ENCODE measurements at regions not wholly inside any gene's neighbourhood (a gene's known extent, or its start where the extent isn't known, plus 50 kb on each side); places are given as distances from the start of the nearest gene placed in this dataset.

DNA sequence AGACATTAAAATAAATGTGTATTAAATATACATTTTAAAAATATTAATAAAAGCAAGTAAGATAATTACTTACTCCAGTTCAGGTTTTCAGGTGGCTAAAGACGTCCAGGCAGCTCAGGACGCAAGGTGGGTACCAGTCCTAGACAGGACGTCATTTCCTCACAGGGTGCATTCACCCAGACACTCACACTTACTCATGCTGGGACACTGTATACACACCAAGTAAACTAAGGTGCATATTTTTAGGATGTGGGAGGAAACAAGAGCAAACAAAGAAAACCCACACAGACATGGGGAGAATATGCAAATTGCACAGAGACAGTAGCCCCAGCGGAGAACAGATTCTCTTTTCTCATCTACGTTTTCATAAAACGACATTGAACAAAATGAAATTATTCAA is 457.9 kb downstream of the BRINP3 start:
- TF ChIP-seq, protein P1, sequence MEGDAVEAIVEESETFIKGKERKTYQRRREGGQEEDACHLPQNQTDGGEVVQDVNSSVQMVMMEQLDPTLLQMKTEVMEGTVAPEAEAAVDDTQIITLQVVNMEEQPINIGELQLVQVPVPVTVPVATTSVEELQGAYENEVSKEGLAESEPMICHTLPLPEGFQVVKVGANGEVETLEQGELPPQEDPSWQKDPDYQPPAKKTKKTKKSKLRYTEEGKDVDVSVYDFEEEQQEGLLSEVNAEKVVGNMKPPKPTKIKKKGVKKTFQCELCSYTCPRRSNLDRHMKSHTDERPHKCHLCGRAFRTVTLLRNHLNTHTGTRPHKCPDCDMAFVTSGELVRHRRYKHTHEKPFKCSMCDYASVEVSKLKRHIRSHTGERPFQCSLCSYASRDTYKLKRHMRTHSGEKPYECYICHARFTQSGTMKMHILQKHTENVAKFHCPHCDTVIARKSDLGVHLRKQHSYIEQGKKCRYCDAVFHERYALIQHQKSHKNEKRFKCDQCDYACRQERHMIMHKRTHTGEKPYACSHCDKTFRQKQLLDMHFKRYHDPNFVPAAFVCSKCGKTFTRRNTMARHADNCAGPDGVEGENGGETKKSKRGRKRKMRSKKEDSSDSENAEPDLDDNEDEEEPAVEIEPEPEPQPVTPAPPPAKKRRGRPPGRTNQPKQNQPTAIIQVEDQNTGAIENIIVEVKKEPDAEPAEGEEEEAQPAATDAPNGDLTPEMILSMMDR (IDR thresholded peaks at IDR 0.05; ENCODE audit: low read length, missing control alignments): no peak
- DNase-seq (ENCODE audit: low read depth): no peak

DNA sequence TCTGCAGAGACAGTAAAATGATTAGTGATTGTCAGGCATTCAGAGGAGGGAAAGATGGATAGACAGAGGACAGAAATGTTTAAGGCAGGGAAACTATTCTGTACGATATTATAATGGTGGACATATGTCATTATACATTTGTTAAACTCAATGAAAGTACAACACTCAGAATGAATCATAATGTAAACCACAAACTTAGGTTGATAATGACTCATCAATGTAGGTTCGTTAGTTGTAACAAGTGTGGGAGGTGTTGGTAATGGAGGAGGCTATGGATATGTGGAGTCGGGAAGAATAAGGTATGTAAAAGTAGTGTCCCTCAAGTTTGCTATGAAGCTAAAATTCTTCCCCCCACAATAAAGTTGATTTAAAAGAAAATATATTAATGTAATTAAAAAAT is 455.0 kb downstream of the BRINP3 start:
- TF ChIP-seq, protein P1 (IDR thresholded peaks at IDR 0.05; ENCODE audit: low read length, missing control alignments): no peak
- peak; percentile 3 for DNase-seq (ENCODE audit: low read depth)
- no peak overlapping the region for H3K4me3 ChIP-seq (replicated peaks; ENCODE audit: low read depth, low read length)

More for the DNA sequence above, 457.9 kb downstream of the BRINP3 start:
- H3K4me3 ChIP-seq (replicated peaks; ENCODE audit: low read depth, low read length): no peak overlapping the region

DNA sequence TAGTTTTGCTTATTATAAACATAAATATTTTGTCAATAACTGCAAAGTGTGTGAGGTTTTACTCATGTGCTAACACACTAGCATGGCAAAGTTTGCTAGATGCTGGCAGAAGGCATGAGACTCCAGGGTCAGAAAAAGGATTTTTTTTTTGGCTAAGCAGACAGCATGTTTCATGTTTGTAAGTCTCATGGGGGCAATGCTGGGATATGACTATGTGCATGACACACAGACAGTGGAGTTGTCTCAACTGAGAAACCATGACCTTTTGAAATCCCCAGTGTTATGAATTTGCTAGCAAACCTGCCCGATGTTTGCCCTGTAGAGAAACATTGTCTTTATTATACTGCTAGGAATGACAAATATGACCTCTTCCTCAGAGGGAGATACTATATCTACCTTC is 448.2 kb downstream of the BRINP3 start:
- DNase-seq (ENCODE audit: low read depth): no peak
- H3K4me3 ChIP-seq (replicated peaks; ENCODE audit: low read depth, low read length): no peak overlapping the region
- TF ChIP-seq, protein P1 (IDR thresholded peaks at IDR 0.05; ENCODE audit: low read length, missing control alignments): no peak

DNA sequence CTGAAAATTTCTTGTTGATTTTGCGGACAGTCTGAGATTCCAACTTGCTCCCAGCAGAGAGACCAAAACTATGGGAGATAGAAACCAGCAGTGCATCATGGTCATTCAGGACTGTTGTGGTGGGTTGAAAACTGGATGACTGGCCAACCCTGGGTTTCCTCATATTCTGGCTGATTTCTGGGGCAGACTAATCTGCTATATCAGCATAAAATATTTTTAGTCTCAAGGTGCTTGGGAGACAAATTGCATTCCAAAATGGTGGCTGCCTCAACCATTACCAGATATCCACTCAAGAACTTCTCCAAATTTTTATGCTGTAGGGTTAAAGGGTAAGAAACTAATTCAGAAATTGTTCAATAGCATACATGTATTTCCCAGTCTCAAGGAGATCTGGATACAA is 434.0 kb downstream of the BRINP3 start:
- TF ChIP-seq, protein P1 (IDR thresholded peaks at IDR 0.05; ENCODE audit: low read length, missing control alignments): no peak
- no peak for DNase-seq (ENCODE audit: low read depth)
- no peak overlapping the region for H3K4me3 ChIP-seq (replicated peaks; ENCODE audit: low read depth, low read length)

DNA sequence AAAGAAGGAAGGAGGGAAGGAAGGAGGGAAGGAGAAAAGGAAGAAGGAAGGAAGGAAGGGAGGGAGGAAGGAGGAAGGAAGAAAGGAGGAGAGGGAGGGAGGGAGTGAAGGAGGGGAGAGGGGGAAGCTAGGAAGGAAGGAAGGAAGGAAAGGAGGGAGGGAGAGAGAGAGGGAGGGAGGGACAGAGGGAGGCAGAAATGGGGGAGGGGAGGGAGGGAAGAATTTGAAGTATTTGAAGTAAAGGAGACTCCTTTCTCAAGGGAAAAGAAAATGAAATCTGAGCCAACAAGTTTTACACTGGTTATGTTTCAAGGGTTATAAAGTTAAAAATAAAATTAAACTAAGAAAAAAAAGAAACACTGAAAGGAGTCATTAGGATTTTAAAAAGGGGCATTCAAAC is 431.4 kb downstream of the BRINP3 start:
- TF ChIP-seq, protein P1 (IDR thresholded peaks at IDR 0.05; ENCODE audit: low read length, missing control alignments): no peak
- no peak for DNase-seq (ENCODE audit: low read depth)
- H3K4me3 ChIP-seq (replicated peaks; ENCODE audit: low read depth, low read length): no peak overlapping the region
